ENCODE measurements at regions not wholly inside any gene's neighbourhood (a gene's known extent, or its start where the extent isn't known, plus 50 kb on each side); places are given as distances from the start of the nearest gene placed in this dataset.

- no peak overlapping the region for H3K4me3 Mint-ChIP-seq
- H3K27ac ChIP-seq (ENCODE audit: low read depth in 1 of 2, low read length in 2 of 2): no peak overlapping the region
- no peak overlapping the region for H3K4me3 ChIP-seq (ENCODE audit: low read length)
- H3K27me3 Mint-ChIP-seq: no peaks in the 10 kb centered on the region
- intact Hi-C loops (cut with DNase I, micrococcal nuclease): no loop called here
- no peaks in the 10 kb centered on the region for H3K27me3 ChIP-seq (ENCODE audit: control insufficient read depth in 1 of 2, insufficient read depth in 2 of 2, low read length in 2 of 2)
- ATAC-seq (ENCODE audit: poor library complexity) (no peak), DNase-seq (no peak)
- POLR2A ChIA-PET: no interaction called here
- no peaks in the 10 kb centered on the region for H3K4me1 Mint-ChIP-seq (ENCODE audit: low read depth)
- peaks cover 0 to 5% of the 10 kb centered on the region in 2 experiments for H3K9me3 ChIP-seq (ENCODE audit: control insufficient read depth in 1 of 2, insufficient read depth in 1 of 2, low read length in 2 of 2)
- no peaks in the 10 kb centered on the region for H3K36me3 ChIP-seq (ENCODE audit: insufficient read depth, low read length)
- H3K4me1 ChIP-seq (ENCODE audit: insufficient read depth, low read length): no peaks in the 10 kb centered on the region
- TF ChIP-seq CTCF (IDR thresholded peaks at IDR 0.05): no peak
- no peaks in the 10 kb centered on the region for H3K36me3 Mint-ChIP-seq (ENCODE audit: low read depth)
- H3K27ac Mint-ChIP-seq: no peak overlapping the region
- CTCF ChIA-PET: no interaction called here
- no peaks in the 10 kb centered on the region for H3K9me3 Mint-ChIP-seq
Measured at GRCh38 chr2:107585851-107586250, 240.8 kb upstream of the RGPD4 start.

GRCh38 chr2:107588181-107588580 is 238.5 kb upstream of the RGPD4 start:
- ChIA-PET POLR2A (no interaction called here), CTCF (no interaction called here)
- Histone ChIP-seq H3K27ac (ENCODE audit: low read depth in 1 of 2, low read length in 2 of 2) (no peak overlapping the region), H3K27me3 (ENCODE audit: control insufficient read depth in 1 of 2, insufficient read depth in 2 of 2, low read length in 2 of 2) (no peaks in the 10 kb centered on the region), H3K4me1 (ENCODE audit: insufficient read depth, low read length) (no peaks in the 10 kb centered on the region), H3K36me3 (ENCODE audit: insufficient read depth, low read length) (no peaks in the 10 kb centered on the region), H3K4me3 (ENCODE audit: low read length) (no peak overlapping the region), H3K9me3 (ENCODE audit: control insufficient read depth in 1 of 2, insufficient read depth in 1 of 2, low read length in 2 of 2) (peaks cover 0 to 5% of the 10 kb centered on the region in 2 experiments)
- no peaks in the 10 kb centered on the region for H3K9me3 Mint-ChIP-seq
- H3K27me3 Mint-ChIP-seq: no peaks in the 10 kb centered on the region
- TF ChIP-seq CTCF (IDR thresholded peaks at IDR 0.05): no peak
- H3K4me1 Mint-ChIP-seq (ENCODE audit: low read depth): no peaks in the 10 kb centered on the region
- ATAC-seq (ENCODE audit: poor library complexity) (no peak), DNase-seq (no peak)
- H3K27ac Mint-ChIP-seq: no peak overlapping the region
- H3K4me3 Mint-ChIP-seq: no peak overlapping the region
- H3K36me3 Mint-ChIP-seq (ENCODE audit: low read depth): no peaks in the 10 kb centered on the region
- intact Hi-C loops (cut with DNase I, micrococcal nuclease): no loop called here

GRCh38 chr2:107589079-107589491 is 237.6 kb upstream of the RGPD4 start:
- H3K36me3 Mint-ChIP-seq (ENCODE audit: low read depth): no peaks in the 10 kb centered on the region
- POLR2A ChIA-PET: no interaction called here
- no peaks in the 10 kb centered on the region for H3K27me3 Mint-ChIP-seq
- H3K4me1 ChIP-seq (ENCODE audit: insufficient read depth, low read length): no peaks in the 10 kb centered on the region
- no peak overlapping the region for H3K4me3 ChIP-seq (ENCODE audit: low read length)
- intact Hi-C loops (cut with DNase I, micrococcal nuclease): no loop called here
- H3K27ac ChIP-seq (ENCODE audit: low read depth in 1 of 2, low read length in 2 of 2): no peak overlapping the region
- H3K27ac Mint-ChIP-seq: no peak overlapping the region
- no peak for ATAC-seq (ENCODE audit: poor library complexity)
- H3K36me3 ChIP-seq (ENCODE audit: insufficient read depth, low read length): no peaks in the 10 kb centered on the region
- H3K4me3 Mint-ChIP-seq: no peak overlapping the region
- peaks cover 0 to 5% of the 10 kb centered on the region in 2 experiments for H3K9me3 ChIP-seq (ENCODE audit: control insufficient read depth in 1 of 2, insufficient read depth in 1 of 2, low read length in 2 of 2)
- no peaks in the 10 kb centered on the region for H3K27me3 ChIP-seq (ENCODE audit: control insufficient read depth in 1 of 2, insufficient read depth in 2 of 2, low read length in 2 of 2)
- DNase-seq: no peak
- H3K9me3 Mint-ChIP-seq: no peaks in the 10 kb centered on the region
- no peak for TF ChIP-seq CTCF (IDR thresholded peaks at IDR 0.05)
- no peaks in the 10 kb centered on the region for H3K4me1 Mint-ChIP-seq (ENCODE audit: low read depth)
- CTCF ChIA-PET: no interaction called here
